ENCODE measurements at regions not wholly inside any gene's neighbourhood (a gene's known extent, or its start where the extent isn't known, plus 50 kb on each side); places are given as distances from the start of the nearest gene placed in this dataset.
"Not testable (repeated sequence)": the region's sequence is repeated elsewhere in the genome, so short reads cannot be mapped to it uniquely, and the experiment has no call there.

DNA sequence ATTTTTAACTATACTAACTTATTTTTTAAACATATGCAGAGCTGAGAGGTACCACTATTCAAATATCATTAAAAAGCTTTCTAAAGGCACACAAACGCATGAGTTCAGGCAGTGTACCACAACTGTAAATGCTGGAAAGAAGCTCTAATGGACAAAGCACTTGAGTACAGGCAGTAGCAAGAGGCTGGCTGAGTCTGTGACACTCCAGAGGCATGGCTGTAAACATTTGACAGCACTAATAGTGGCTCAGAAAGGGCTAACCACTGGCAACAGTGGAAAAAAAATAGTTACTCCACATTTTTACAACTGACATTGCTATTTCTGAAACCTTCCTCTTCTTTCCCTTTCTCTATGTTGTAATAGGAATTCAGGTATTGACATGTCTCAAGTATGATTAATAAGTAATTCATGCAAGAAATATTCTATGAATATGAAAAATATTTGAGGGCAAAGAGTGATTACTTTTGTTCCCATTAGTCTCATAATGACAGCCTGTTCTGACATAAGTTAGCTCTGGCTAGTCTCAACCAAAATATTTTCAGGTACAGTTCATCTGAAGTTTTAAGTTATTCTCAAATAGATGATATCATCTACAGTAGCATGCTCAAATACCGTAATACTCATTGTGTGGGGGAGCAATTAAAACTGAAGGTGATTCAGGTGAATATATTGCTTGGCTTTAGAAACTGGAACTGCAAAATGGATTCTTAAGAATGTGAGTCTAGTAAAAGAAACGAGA, 324.0 kb upstream of the POT1 start:
- no peak for DNase-seq (ENCODE audit: low read depth)

DNA sequence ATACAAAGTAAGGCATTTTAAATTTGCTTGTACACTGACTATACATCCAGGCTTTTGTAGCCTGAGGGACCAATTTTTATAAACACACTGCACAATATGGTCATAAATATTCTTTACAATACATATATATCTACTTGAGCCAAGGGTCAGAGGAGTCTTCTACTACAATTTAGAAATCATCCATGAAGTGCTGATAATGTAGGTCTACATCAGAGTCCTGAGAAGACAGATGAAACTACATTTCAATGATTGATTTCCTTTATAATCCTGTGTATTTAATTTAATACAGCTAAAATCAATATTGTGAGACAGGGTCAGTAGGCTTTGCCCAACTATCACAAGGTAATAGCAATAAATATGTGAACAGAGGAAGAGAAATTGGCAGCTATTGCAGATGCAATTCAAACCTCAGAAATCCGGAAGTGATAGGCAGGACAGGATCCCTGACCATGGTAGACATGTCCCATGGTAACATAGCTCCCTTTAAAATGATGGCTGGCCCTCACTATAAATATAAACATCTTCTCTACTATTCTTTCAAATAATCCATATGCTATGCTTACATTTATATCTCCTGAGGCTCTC, 318.0 kb upstream of the POT1 start:
- DNase-seq (ENCODE audit: low read depth): no peak

DNA sequence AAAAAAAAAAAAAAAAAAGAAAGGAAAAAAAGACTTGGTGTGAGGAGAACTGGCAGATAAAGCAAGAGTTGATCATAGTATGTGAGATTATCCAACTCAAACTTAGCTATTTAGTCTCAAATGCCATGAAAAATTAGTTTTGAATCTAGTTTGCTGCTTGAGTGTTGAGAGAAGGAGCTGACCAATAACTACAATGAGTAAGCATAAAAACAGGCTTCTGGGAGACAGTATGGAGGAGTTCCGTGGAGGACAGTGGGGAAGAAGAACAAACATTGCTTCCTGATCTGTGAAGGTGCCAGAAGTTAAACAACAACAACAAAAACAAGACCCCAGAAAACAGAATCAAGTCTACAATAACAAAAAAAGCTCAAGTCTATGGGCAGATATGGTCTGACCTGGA, 317.1 kb upstream of the POT1 start:
- DNase-seq (ENCODE audit: low read depth): no peak

DNA sequence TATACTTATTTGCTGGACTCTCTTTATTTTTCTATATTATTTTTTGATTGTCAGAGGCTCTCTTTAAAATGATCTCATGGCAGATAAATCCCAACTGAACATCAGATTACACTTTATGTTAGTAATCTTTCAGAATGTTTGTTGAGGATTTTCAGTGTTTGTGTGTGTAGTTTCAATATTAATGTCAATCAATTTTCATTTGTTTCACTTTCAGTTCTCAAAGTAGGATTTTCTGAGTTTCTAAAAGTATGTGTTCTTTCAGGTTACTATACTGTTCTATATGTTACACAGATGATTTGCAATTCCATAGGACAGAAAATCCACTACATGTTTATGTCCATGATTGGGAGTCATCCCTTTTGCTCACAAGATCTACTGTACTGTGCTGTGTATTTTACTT, 311.9 kb upstream of the POT1 start:
- no peak for DNase-seq (ENCODE audit: low read depth)

DNA sequence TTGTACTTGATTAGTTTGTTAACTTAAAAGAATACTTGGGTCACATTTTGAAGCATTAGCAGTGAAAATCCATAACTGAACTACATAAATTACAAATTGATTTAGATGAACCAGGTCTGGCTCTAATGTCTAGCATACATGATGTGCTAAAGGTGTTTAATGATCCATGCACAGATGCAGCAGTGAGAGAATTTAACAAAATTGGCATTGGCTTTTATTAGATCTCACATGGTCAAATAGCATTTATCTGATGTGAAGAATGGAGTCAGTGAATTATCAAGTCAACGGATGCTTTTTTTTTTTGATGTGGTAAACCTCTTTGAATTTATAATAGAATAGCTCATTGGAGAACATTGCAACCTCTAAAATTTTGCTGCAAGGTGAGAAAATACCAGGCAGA, 293.0 kb upstream of the POT1 start:
- no peak for DNase-seq (ENCODE audit: low read depth)

DNA sequence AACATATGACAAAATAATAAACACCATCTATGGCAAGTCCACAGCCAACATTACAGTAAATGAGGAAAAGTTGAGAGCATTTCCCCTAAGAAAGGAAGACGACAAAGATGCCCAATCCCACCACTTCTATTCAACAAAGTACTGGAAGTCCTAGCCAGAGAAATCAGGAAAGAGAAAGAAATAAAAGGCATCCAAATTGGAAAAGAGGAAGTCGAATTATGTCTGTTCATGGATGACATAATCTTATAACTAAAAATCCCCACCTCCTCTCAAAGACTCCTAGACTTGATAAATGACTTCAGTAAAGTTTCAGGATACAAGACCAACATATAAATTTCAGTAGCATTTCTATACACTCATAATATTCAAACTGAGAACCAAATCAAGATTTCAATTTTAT, 288.5 kb upstream of the POT1 start:
- no peak for DNase-seq (ENCODE audit: low read depth)

DNA sequence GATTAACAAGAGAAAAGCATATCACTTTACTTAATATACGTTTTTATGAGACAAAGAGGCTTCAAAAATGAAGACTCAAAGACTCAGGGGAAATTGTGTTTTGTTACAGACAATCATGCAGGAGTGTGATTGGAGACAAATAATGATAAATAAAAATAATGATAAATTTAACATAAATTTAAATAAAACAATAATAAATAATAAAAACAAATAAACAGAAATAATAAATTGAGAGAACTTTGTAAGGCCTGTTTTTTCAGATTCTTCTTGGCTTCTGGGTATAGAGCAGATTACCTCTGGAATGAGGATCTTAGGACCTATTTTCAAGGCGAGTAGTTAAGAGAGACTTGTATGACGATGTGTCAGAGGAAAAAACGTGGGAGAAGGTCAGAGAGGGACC, 271.4 kb upstream of the POT1 start:
- no peak for DNase-seq (ENCODE audit: low read depth)

DNA sequence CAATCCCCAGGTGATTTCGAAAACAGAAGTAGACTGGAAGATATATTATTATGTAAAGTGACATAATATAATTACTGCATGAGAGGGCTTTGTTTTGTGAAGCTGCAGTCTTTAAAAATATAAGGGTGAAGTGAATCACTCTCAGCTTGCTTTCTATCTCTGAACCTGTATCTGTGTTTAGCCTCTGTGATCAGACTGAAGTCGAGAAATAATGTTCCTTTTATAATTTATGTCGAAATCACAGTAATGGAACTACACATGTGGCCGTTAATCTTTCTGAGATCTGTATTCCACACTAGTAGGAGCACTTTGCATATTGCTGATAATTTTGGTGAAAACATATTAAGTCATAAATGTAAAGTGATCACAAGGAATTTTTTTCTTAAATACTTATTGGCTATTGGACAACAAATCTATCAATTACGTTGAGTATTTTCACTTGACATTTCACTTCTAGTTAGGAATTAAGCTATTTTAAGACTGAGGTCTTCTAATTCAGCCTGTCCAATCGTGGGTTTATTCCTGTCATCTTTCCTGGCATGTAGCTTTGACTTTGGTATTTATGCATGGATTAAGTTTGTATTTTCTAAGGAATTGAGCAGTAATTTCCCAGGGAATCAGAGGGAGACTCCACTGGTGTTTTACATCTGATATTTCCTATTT, 268.2 kb upstream of the POT1 start:
- no peak for DNase-seq (ENCODE audit: low read depth)

DNA sequence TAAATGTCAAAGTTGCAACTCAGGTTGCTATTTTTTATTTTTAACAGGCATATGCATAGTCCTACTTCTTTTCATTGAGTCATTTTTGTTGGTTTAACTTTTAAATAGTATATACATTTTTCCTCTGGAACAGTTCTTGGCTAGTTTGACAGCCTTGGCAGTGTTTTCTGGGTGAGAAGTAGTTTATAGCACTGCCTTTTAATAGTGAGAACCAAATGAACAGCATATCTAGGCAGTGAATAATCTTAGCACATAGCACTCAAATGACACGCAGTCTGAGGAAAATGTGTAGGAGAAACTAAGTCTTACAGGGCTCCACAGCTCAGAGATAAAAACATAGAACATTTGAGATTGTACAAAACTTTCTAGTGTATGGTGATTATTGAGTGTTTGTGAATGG, 265.5 kb upstream of the POT1 start:
- DNase-seq (ENCODE audit: low read depth): peak; percentile 2

DNA sequence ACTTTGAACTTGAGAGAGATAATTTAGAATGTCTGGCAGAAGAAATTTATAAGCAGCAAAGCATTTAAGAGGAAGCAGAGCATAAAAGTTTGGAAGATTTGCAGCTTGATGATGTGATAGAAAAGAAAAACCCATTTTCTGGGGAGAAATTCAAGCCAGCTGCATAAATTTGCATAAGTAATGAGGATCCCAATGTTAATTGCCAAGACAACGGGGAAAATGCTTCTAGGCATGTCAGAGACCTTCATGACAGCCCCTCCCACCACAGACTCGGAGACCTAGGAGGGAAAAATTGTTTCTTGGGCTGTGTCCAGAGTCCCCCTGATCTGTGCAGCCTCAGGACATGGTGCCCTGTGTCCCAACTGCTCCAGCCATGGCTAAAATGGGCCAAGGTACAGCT, 263.6 kb upstream of the POT1 start:
- DNase-seq (ENCODE audit: low read depth): no peak

DNA sequence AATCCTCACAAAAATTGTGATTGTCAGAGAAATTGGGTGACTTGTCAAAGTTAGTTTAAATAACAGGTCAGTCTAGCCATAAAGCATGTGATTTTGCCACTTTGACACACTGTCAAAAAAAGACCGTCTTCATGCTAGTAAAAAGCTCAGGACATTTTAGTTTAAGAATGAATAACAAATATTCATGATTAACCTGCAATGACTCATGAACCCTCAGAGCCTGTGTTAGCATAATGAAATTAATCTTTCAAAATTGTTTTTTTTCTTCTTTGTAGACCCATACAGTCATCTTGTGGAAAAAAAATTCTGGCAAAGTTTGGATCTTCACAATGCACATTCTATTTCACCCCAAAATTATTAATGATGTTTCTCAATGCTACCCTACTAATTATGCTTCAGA, 255.2 kb upstream of the POT1 start:
- no peak for DNase-seq (ENCODE audit: low read depth)

DNA sequence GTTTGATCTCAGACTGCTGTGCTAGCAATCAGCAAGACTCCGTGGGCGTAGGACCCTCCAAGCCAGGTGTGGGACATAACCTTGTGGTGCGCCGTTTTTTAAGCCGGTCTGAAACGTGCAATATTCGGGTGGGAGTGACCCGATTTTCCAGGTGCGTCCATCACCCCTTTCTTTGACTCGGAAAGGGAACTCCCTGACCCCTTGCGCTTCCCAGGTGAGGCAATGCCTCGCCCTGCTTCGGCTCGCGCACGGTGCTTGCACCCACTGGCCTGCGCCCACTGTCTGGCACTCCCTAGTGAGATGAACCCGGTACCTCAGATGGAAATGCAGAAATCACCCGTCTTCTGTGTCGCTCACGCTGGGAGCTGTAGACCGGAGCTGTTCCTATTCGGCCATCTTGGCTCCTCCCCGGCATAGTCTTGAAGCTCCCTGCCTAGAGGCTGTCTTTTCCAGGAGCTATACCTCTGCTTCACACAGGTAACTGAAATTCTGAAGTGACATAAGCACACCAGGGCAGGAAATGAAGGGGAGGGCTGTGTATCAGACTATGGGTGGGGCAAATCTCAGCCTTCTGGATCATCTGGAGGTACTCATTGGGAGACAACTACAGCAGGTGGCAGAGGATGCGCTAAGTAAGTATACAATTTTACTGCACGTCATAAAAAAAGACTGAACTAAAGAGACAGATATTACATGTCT, 252.1 kb upstream of the POT1 start:
- not testable (repeated sequence) for DNase-seq (ENCODE audit: low read depth)

DNA sequence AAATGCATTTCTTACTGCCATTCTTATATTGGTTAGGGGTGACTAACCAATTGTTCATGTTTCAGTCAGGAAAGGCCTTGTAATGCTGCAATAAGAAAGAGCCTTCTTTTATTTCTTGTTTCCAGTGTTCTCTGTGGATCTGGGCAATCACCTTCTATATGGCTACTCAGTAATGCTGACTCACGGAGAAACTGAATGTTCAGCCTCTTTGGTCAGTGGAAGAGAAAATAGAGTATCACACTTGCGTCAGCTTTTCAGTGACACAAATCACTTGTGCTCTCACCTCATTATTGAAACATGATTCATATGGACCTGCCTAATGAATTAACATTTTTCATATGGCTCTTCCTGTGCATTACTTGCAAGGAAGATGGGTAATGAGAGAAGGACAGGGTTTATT, 243.9 kb upstream of the POT1 start:
- no peak for DNase-seq (ENCODE audit: low read depth)

DNA sequence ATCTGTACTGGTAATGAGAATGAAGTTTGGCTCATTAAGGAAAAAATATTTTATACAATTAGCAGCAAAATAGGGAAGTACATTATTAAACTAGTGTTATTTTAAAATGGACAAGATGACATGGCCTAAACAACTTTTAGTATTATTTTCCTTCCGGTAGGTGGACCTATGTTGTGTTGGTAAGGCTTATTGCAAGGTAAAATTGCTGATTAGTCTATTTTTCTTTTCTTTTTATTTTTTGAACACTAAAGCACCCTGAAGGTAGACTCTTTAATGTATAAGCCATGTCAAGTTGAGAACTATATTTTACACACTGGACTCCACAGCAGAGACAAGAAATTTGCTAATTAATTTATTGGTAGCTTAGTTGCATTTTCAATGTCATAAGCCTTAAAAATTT, 239.5 kb upstream of the POT1 start:
- no peak for DNase-seq (ENCODE audit: low read depth)

DNA sequence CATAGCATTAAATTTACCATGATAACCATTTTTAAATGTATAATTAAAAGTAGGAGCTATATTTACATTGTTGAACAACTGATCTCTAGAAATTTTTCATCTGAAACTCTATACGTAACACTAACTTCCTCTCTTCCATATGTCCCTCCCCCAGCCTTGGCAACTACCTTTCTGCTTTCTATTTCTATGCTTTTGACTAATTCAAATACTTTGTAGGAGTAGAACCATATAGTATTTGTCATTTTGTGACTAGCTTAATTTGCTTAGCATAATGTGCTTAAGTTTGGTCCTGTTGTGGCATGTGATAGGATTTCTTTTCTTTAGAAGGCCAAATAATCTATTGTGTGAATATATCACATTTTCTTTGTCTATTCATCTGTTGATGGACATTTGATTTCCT, 225.3 kb upstream of the POT1 start:
- no peak for DNase-seq (ENCODE audit: low read depth)

DNA sequence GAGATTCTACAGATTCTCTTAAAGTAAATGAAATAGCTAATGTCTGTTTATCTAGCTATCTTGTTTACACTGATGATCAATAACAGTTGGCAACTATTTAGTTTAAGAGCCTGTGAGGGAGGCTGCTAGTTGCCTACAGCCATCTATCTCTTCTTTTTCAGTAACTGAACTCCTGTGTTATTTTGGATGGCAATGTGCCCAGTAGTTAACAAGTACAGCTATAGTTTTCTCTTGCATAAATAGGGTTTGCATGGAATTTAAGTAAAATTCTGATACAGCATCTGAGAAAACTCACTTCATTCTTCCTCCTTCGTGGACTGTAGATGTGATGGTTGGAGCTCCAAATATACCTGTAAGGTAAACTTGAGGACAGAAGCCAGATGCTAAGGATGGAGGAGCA, 219.5 kb upstream of the POT1 start:
- DNase-seq (ENCODE audit: low read depth): no peak

DNA sequence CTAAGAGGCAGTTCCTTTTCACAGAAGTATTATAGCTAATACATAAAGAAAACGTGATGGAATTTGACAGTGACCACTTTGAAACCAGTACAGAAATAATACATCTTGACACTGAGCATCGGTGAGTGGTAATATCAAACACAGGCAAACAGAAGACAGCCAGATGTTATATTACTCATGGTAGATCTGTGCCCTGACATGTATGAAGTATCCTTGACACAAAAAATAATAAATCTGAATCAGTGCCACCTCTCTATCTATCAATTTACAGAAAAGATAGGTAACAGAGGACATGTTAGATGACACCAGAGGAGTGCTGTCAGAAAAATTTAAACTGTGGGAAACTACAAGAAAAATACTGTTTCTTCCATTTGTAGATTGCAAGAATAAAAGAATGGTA, 217.4 kb upstream of the POT1 start:
- DNase-seq (ENCODE audit: low read depth): no peak

DNA sequence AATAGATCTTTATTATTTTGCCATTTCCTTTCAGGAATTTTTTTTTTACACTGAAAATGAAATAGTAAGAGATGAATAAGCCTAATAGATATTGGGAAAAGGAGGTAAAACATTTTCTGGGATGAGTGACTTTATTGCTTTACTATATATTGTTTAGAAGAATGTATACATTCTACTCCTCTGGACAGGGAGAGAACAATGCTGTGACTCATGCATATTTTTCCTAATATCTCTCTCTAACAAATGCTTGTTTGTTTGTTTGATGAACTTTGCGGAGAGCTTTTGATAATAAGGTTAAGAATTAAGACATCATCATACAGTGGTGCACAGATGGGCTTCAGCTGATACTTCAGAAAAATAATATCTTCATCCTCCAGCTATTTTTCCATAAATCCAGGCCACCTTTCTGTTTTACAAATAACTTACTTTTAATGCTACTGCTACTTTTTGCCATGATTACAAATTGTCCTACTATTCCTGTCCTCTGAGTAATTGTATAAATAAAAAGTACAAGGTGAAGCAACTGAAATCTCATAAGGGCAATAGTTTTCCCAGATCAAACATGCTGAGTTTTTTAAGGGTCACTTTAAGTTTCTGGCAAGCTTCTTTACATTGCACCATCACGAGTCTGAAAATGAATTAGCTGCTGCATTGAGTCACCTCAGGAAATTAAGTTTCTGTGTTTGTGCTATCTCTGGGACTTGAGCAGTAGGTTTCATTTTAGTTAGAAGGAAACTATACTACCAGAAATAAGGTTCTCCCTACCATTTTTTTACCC, 207.3 kb upstream of the POT1 start:
- DNase-seq (ENCODE audit: low read depth): no peak

DNA sequence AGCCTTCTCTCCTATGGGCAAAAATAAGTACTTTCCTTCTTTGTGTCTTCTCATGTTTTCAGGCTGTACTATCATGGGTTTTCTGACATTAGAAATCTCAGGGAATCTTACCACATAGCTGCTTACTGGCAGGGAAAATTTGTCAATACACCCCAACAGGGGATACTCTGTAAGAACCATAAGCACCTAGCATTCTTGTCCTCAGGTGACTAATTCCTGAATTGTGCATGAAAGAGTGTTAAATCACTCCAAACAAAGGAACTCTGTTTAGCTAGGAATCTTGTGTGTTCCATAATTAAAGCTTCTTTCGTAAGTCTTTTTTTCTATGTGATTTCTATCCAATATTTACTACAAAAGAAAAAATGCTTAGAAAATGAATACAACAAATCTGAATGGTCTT, 206.7 kb upstream of the POT1 start:
- no peak for DNase-seq (ENCODE audit: low read depth)

DNA sequence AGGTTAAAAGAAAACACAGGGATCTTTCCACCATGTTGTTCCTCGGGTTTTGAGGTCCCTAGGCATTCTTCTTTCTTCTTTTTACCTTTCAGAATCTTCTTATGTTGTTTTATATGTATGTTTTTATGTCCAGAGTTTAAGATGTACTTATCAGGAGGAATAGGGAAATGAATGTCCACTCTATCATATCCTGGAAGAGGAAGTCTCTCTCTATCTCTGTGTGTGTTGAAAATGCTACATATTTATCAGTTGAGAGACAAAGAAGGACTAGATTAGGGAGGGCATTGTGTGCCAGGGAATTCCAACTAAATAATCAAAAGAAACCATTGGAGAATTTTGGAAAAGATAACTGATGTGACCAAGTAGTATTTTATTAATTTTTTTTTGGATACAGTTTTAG, 200.5 kb upstream of the POT1 start:
- no peak for DNase-seq (ENCODE audit: low read depth)

DNA sequence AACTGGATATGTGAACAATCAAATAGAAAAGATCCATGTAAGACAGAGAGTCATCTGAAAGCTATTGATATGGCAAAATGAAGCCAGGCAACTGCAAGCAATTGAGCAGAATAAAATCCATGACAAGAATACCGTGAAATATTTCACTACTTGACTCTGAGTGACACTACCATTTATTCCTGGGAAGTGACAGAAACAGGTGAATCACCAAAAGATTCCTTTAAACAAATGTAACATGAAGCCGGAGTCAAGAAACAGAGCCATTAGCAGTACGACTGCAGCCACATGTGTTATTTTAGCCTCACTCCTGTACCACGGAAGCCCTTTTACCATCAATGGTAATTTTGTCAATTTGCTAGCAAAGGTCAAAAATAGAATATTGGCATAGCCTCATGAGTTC, 197.7 kb upstream of the POT1 start:
- DNase-seq (ENCODE audit: low read depth): no peak

DNA sequence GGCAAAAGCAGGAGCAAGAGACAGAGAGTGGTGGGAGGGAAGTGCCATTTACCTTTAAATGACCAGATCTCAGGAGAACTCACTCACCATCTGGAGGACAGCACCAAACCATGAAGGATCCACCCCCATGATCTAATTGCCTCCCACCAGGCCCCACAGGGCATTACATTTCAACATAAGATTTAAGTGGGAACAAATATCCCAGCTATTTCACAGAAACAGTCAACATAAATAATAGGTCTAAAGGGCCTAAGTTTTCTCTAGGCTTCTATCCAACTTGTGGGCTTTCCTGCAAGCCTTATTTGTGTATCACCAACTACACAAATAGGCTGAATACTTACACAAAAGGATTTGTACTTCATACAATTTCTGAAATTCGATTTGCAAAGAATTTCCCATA, 196.8 kb upstream of the POT1 start:
- no peak for DNase-seq (ENCODE audit: low read depth)

Data from non-pigmented ciliary epithelial cell (primary cell).